ENCODE measurements at regions not wholly inside any gene's neighbourhood (a gene's known extent, or its start where the extent isn't known, plus 50 kb on each side); places are given as distances from the start of the nearest gene placed in this dataset.

DNA sequence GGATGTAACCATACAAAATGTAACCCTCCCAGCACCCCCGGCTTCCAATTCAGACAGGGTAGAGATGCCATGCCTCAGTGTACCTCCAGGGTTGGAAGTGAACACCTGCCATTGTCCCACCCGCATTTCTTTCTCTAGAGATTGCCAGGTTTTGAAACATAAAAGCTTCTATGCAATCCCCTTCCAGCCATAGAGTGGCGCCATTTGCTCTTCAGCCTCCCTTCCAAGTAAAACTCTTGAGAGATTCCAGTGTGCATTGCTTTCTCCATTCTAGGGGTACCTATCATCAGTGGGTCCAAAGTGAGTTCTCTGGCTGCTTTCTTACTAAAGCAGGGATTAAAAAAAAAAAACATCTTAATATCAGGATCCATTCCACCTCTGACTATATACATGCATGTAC lies 133.1 kb upstream of the RPL38 start:
- H3K9ac ChIP-seq (ENCODE audit: low read length), result no peak overlapping the region
- RAD21 ChIA-PET (ENCODE audit: low non-redundant PET in 1 of 2, low total read pairs in 2 of 2, uncharacterized antibody in 2 of 2, unreplicated experiment in 2 of 2), result no interaction called here
- H3K27me3 ChIP-seq (ENCODE audit: insufficient read depth, low read length), result no peaks in the 10 kb centered on the region
- no peak overlapping the region for H3K4me3 ChIP-seq (replicated peaks in 1 of 2; ENCODE audit: low read depth in 1 of 2, low read length in 2 of 2)
- no TSS peak for BruUV-seq (replicated peaks)
- intact Hi-C loops (cut with micrococcal nuclease), result no loop called here
- CTCF ChIA-PET, result no interaction called here
- TF ChIP-seq, protein P1, sequence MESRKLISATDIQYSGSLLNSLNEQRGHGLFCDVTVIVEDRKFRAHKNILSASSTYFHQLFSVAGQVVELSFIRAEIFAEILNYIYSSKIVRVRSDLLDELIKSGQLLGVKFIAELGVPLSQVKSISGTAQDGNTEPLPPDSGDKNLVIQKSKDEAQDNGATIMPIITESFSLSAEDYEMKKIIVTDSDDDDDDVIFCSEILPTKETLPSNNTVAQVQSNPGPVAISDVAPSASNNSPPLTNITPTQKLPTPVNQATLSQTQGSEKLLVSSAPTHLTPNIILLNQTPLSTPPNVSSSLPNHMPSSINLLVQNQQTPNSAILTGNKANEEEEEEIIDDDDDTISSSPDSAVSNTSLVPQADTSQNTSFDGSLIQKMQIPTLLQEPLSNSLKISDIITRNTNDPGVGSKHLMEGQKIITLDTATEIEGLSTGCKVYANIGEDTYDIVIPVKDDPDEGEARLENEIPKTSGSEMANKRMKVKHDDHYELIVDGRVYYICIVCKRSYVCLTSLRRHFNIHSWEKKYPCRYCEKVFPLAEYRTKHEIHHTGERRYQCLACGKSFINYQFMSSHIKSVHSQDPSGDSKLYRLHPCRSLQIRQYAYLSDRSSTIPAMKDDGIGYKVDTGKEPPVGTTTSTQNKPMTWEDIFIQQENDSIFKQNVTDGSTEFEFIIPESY (IDR thresholded peaks at IDR 0.05; ENCODE audit: extremely low read depth, insufficient replicate concordance, low read length), result no peak
- no peak for TF ChIP-seq POLR2A (IDR thresholded peaks at IDR 0.05; ENCODE audit: borderline replicate concordance, extremely low read depth, insufficient read depth, insufficient read length)
- TF ChIP-seq, protein P2, sequence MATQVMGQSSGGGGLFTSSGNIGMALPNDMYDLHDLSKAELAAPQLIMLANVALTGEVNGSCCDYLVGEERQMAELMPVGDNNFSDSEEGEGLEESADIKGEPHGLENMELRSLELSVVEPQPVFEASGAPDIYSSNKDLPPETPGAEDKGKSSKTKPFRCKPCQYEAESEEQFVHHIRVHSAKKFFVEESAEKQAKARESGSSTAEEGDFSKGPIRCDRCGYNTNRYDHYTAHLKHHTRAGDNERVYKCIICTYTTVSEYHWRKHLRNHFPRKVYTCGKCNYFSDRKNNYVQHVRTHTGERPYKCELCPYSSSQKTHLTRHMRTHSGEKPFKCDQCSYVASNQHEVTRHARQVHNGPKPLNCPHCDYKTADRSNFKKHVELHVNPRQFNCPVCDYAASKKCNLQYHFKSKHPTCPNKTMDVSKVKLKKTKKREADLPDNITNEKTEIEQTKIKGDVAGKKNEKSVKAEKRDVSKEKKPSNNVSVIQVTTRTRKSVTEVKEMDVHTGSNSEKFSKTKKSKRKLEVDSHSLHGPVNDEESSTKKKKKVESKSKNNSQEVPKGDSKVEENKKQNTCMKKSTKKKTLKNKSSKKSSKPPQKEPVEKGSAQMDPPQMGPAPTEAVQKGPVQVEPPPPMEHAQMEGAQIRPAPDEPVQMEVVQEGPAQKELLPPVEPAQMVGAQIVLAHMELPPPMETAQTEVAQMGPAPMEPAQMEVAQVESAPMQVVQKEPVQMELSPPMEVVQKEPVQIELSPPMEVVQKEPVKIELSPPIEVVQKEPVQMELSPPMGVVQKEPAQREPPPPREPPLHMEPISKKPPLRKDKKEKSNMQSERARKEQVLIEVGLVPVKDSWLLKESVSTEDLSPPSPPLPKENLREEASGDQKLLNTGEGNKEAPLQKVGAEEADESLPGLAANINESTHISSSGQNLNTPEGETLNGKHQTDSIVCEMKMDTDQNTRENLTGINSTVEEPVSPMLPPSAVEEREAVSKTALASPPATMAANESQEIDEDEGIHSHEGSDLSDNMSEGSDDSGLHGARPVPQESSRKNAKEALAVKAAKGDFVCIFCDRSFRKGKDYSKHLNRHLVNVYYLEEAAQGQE (IDR thresholded peaks at IDR 0.05; ENCODE audit: low read depth), result no peak
- H3K9me2 ChIP-seq (ENCODE audit: insufficient read depth), result no peaks in the 10 kb centered on the region
- H3K79me2 ChIP-seq (ENCODE audit: insufficient read depth, low read length), result no peaks in the 10 kb centered on the region
- no peaks in the 10 kb centered on the region for H4K20me1 ChIP-seq (ENCODE audit: insufficient read depth)
- no peak overlapping the region for H3K4me2 ChIP-seq (ENCODE audit: low read length)
- POLR2A ChIA-PET, result no interaction called here
- H2AFZ ChIP-seq (ENCODE audit: low read depth, low read length, poor library complexity, severe bottlenecking), result no peak overlapping the region
- H3K9me3 ChIP-seq (ENCODE audit: control insufficient read depth in 1 of 2, insufficient read depth in 1 of 2, low read depth in 1 of 2, low read length in 2 of 2), result peaks cover 4 to 7% of the 10 kb centered on the region in 2 experiments; a peak in 2 of 4 replicates
- H3K4me1 ChIP-seq (ENCODE audit: control insufficient read depth in 1 of 2, insufficient read depth in 2 of 2, low read length in 2 of 2), result no peaks in the 10 kb centered on the region
- H3K36me3 ChIP-seq (ENCODE audit: control insufficient read depth in 1 of 2, insufficient read depth in 2 of 2, low read length in 2 of 2), result no peaks in the 10 kb centered on the region
- DNase-seq (ENCODE audit: low read depth, low spot score) (no peak), ATAC-seq (no peak)
- no peak overlapping the region for H3K27ac ChIP-seq (ENCODE audit: low read depth, low read length)

Measured in HCT116 (cell line).